Fibroblast of villous mesenchyme (primary cell): ENCODE measurements at regions not wholly inside any gene's neighbourhood (a gene's known extent, or its start where the extent isn't known, plus 50 kb on each side); places are given as distances from the start of the nearest gene placed in this dataset.
"Not testable (repeated sequence)": the region's sequence is repeated elsewhere in the genome, so short reads cannot be mapped to it uniquely, and the experiment has no call there.

Experiments
- DNase-seq: peaks from one replicate; pipeline ENCODE4 v3.0.0-alpha.2; 2010; ENCODE audit warnings: low read depth
- H3K4me3 ChIP-seq: 2 replicates; pipeline ENCODE4 v1.5.1; 2011; ENCODE audit warnings: low read depth, mild to moderate bottlenecking, low read length
- CTCF ChIP-seq: IDR thresholded peaks from 2 replicates; pipeline ENCODE4 v1.5.1; 2012; ENCODE audit warnings: low read depth, mild to moderate bottlenecking, low read length; ENCODE audit not compliant: insufficient read depth

GRCh38 chr1:157439302-157439954 is 112.9 kb downstream of the FCRL5 start:
- no peak for TF ChIP-seq CTCF

GRCh38 chr1:157438613-157439012 is 113.7 kb downstream of the FCRL5 start:
- DNase-seq = no peak

More at GRCh38 chr1:157439302-157439954, 112.9 kb downstream of the FCRL5 start:
- no peak for DNase-seq
- H3K4me3 ChIP-seq = no peak overlapping the region

GRCh38 chr1:157438146-157438545 is 114.2 kb downstream of the FCRL5 start:
- H3K4me3 ChIP-seq = no peak overlapping the region
- no peak for TF ChIP-seq CTCF
- DNase-seq = peak; percentile 3

More at GRCh38 chr1:157438613-157439012, 113.7 kb downstream of the FCRL5 start:
- no peak for TF ChIP-seq CTCF
- no peak overlapping the region for H3K4me3 ChIP-seq

GRCh38 chr1:157437296-157437695 is 115.0 kb downstream of the FCRL5 start:
- no peak overlapping the region for H3K4me3 ChIP-seq
- no peak for DNase-seq
- TF ChIP-seq CTCF = no peak

GRCh38 chr1:157431751-157432150 is 120.6 kb downstream of the FCRL5 start:
- H3K4me3 ChIP-seq = no peak overlapping the region
- DNase-seq = no peak
- no peak for TF ChIP-seq CTCF

- no peak overlapping the region for H3K4me3 ChIP-seq
- no peak for TF ChIP-seq CTCF
- DNase-seq = peak; percentile 56
These were observed 122.6 kb downstream of the FCRL5 start for GRCh38 chr1:157429601-157430240.

GRCh38 chr1:157423764-157424163 is 128.6 kb downstream of the FCRL5 start:
- not testable (repeated sequence) for H3K4me3 ChIP-seq, DNase-seq
